COLO829 (cell line): ENCODE measurements at regions not wholly inside any gene's neighbourhood (a gene's known extent, or its start where the extent isn't known, plus 50 kb on each side); places are given as distances from the start of the nearest gene placed in this dataset.

Source experiments
- DNase-seq: peaks from one replicate; pipeline ENCODE4 v3.0.0; 2012; ENCODE audit warnings: low spot score

- DNase-seq, result no peak
These were observed 373.3 kb upstream of the DIAPH2 start for GRCh38 chrX:96311366-96311765.

- peak; percentile 63 for DNase-seq
These were observed 369.7 kb upstream of the DIAPH2 start for GRCh38 chrX:96314985-96315384.

GRCh38 chrX:96361844-96362243 lies 322.8 kb upstream of the DIAPH2 start:
- DNase-seq, result peak; percentile 8

DNA sequence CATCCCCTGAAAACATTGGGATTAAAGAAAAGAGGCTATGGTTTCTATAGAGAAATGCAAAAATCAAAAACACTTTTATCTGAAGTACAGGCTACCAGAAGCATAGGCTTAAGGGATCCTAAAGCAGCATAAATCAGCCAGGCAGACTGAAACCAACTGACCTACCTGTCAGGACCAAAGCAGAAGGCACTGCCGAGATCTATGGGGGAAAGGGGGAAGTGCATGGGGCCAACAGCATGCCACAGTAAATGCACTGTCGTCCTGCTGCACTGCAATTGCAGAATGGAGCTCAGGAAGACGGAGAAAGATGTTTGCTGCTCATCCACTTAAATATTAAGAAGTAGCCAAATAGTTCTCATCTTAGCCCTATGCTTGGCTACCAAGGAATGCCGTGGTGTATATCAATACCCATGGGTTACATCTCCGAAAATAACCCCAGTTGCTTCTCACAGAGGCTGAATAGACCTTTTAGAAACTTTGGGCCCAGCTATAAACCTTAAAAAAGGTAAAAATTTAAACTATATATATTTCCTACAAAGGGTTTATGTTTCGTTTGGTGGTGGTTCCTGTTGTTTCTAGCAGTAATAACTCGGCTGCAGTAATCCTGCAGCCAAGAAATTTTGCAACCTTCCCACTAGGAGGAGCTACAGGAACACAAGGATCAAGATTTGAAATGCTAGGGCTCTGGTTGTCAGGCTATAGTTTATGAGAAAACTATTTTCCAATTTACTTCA lies 312.2 kb upstream of the DIAPH2 start:
- DNase-seq, result peak; percentile 30

DNA sequence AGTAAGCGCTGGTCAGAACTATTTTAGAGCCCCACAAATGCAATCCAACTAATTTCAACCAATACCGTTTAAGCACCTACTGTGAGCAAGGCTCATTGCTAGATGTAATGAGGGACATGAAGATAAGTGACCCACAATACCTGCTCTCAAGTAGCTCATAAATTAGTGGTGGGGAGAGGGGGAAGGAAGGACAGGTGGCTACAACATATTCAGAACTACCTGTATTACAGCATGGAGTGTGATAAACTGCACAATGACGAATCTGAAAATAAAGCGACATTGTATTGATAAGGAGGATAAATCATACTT lies 311.6 kb upstream of the DIAPH2 start:
- no peak for DNase-seq

GRCh38 chrX:96376266-96376665 lies 308.4 kb upstream of the DIAPH2 start:
- DNase-seq, result no peak

DNA sequence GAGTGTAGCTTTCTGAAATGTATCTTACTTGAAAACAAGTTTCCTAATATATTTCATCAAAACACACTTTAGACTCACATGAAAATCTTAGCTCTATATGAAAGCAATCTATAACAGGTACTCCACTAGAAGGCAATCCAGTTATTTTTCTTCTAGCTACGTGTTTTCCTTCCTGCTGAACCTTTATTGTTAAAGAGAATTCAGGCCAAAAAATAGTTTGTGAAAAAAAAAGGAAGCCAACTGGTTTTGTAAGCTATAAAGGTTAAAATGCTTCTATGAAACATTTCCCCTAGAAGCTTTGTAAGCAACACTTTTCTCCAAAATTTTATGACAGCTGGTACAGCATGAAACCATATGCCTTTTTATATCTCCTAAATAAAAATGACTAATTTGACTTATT lies 304.7 kb upstream of the DIAPH2 start:
- no peak for DNase-seq

- no peak for DNase-seq
These were observed 302.6 kb upstream of the DIAPH2 start for GRCh38 chrX:96382018-96382417.

- no peak for DNase-seq
These were observed 301.2 kb upstream of the DIAPH2 start for GRCh38 chrX:96383428-96383827.

- DNase-seq, result no peak
These were observed 298.3 kb upstream of the DIAPH2 start for GRCh38 chrX:96386325-96386724.

GRCh38 chrX:96386981-96387380 lies 297.7 kb upstream of the DIAPH2 start:
- no peak for DNase-seq

GRCh38 chrX:96387801-96388200 lies 296.8 kb upstream of the DIAPH2 start:
- DNase-seq, result no peak

- DNase-seq, result peak; percentile 11
These were observed 295.2 kb upstream of the DIAPH2 start for GRCh38 chrX:96389281-96390047.

DNA sequence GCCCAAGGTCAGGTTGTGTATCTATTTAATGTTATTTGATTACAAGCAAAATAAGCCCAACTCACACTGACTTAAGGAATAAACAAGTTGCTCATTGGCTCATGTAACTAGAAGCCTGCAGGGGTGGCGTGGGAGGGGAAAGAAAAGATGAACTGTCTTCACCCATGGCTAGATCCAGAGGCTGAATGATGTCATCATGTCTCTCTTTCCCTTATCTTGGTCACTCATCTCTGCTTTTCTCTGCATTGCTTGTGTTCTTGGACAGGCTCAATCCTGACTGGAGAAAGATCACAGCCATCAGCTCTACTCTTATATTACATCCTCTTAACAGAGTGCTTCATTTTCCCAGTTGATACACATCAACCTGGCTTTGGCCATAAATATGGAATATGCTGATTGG lies 290.0 kb upstream of the DIAPH2 start:
- DNase-seq, result peak; percentile 42

DNA sequence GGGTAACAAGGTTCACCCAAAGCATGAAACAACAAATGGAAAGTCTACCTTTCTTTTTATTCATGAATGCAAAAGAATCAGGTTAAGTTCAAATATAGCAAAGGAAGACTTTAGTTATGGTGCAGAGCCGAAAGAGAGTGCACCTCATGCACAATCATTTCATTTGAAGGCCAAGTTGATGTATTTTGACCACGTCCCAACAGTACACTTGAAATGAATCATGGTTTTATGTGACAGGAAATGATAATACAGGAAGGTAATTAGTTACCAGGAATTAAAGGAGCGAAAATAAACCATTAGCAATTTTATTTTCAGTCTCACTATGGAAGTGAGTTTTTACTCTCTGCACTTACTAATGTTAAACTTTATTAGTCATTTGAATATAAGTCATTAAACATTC lies 281.2 kb upstream of the DIAPH2 start:
- DNase-seq, result no peak

- DNase-seq, result no peak
These were observed 278.8 kb upstream of the DIAPH2 start for GRCh38 chrX:96405842-96406241.

DNA sequence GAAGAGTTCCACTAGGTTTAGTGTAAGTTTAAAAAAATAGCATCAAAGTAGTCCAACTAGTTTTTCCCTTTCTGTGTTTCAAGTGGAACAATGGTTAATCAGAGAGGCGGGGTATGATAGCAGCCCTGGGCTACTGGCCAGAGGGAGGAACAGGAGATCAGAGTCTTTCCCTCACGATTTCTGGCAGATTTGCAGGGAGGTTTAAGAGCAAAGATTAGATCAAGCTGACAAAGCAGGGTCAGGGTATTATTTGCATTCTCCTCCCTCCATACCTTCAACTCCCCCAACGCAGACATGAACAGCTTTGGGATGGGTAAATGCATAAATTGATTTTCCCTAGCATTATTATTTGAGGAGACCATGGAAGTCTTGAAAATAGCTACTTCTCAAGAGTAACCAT lies 277.6 kb upstream of the DIAPH2 start:
- DNase-seq, result peak; percentile 24

- peak; percentile 62 for DNase-seq
These were observed 277.1 kb upstream of the DIAPH2 start for GRCh38 chrX:96407501-96407900.

GRCh38 chrX:96407981-96408380 lies 276.7 kb upstream of the DIAPH2 start:
- no peak for DNase-seq

DNA sequence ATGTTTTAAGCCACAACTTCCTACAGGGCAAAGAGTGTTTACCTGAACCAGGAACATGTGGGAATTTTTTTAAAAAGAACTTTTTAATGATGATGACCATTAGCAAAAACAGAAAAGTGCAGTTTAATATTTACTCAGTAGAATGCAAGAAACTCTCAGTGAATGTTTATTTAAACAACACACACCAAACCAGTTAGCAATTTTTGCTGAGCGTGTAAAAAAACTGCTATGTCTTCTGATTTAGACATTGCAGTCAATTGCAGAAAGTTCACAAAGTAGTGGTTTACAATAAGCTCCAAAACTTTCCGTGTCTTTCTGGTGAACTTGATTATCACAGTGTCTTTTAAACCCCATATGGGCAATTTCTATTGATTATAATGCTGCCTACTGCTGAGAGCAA lies 273.7 kb upstream of the DIAPH2 start:
- DNase-seq, result no peak

DNA sequence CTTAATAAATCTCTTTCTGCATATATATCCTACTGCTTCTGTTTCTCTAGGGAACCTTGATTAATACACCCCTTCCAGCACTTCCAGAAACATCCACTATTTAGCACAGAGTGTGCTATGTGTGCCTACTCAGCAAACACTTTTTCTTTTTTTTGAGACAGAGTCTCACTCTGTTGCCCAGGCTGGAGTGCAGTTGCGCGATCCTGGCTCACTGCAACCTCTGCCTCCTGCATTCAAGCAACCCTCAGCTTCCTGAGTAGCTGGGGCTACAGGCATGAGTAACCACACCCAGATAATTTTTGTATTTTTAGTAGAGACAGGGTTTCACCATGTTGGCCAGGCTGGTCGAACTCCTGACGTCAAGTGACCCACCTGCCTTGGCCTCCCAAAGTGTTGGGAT lies 266.9 kb upstream of the DIAPH2 start:
- DNase-seq, result no peak

- no peak for DNase-seq
These were observed 260.6 kb upstream of the DIAPH2 start for GRCh38 chrX:96424007-96424406.

- no peak for DNase-seq
These were observed 259.4 kb upstream of the DIAPH2 start for GRCh38 chrX:96425200-96425599.
